Gastroesophageal sphincter (tissue), 3 donors: ENCODE measurements at regions not wholly inside any gene's neighbourhood (a gene's known extent, or its start where the extent isn't known, plus 50 kb on each side); places are given as distances from the start of the nearest gene placed in this dataset.

Source experiments
- CTCF ChIP-seq, 4 experiments: fragments of 200-600 bp in 2 of 4; fragments of 450-650 bp in 2 of 4; sonication (generic) in 1 of 4; IDR thresholded peaks; one replicate each; pipeline ENCODE4 v1.5.1; 2017 to 2019; ENCODE audit warnings: antibody characterized with exemption in 4 of 4, mild to moderate bottlenecking in 2 of 4, moderate library complexity in 2 of 4
- POLR2AphosphoS5 ChIP-seq: sonication (generic); formaldehyde crosslinking; IDR thresholded peaks from one replicate; pipeline ENCODE4 v1.6.1; 2017; ENCODE audit warnings: antibody characterized with exemption

GRCh38 chr17:13268791-13269595 lies 251.2 kb upstream of the ELAC2 start:
- TF ChIP-seq CTCF (IDR thresholded peaks at IDR 0.05) (no peak), POLR2AphosphoS5 (no peak)
